ENCODE measurements at regions not wholly inside any gene's neighbourhood (a gene's known extent, or its start where the extent isn't known, plus 50 kb on each side); places are given as distances from the start of the nearest gene placed in this dataset.

DNA sequence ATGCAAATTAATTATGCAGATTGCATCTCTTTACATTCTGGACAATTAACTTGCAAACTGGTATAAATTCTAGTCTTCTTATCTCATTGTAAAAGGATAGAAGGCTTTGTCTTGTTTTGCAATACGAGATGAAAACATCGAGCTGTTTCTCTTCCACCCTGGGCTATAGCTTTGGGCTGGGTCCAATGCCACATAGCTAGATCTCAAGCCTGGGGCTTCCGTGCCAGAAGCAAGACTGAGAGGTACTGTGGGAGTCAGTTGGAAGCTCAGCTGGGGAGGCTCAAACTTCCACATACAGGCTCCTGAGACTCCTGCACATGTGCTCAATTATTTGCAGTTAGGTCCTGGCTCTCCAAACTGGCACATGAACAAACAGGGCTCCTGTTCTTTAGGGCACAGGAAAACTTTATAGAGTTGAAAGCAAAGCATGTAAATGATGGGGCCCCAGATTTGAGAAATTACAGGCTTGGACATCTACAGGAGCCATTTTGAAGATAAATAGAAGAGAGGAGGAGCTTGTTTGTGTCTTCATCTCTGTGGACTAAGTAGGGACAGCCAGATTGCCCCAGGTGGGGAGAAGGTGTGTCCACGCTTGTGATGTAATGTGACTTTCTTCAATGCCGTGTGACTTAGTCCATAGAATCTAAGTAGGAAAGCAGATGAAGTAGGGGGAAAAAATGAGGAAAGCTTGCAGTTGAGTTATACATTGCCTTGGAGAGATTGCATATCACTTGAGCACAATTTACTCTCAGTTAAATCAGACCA is 65.9 kb upstream of the SIPA1L2 start:
- TF ChIP-seq, protein P1, sequence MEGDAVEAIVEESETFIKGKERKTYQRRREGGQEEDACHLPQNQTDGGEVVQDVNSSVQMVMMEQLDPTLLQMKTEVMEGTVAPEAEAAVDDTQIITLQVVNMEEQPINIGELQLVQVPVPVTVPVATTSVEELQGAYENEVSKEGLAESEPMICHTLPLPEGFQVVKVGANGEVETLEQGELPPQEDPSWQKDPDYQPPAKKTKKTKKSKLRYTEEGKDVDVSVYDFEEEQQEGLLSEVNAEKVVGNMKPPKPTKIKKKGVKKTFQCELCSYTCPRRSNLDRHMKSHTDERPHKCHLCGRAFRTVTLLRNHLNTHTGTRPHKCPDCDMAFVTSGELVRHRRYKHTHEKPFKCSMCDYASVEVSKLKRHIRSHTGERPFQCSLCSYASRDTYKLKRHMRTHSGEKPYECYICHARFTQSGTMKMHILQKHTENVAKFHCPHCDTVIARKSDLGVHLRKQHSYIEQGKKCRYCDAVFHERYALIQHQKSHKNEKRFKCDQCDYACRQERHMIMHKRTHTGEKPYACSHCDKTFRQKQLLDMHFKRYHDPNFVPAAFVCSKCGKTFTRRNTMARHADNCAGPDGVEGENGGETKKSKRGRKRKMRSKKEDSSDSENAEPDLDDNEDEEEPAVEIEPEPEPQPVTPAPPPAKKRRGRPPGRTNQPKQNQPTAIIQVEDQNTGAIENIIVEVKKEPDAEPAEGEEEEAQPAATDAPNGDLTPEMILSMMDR (IDR thresholded peaks at IDR 0.05; ENCODE audit: control extremely low read depth in 1 of 3, insufficient read depth in 1 of 3, low read depth in 1 of 3, low read length in 3 of 3), result no peak
- TF ChIP-seq EP300 (IDR thresholded peaks at IDR 0.05; ENCODE audit: borderline replicate concordance in 1 of 2, low read depth in 2 of 2, low read length in 2 of 2) (no peak), FOSL1 (IDR thresholded peaks at IDR 0.05; ENCODE audit: insufficient read depth, low read depth, low read length) (no peak), RAD21 (IDR thresholded peaks at IDR 0.05 in 1 of 2, conservative IDR thresholded peaks at IDR 0.05 in 1 of 2; ENCODE audit: low read depth in 2 of 2, low read length in 2 of 2) (no peak)
- TF ChIP-seq, protein P2, sequence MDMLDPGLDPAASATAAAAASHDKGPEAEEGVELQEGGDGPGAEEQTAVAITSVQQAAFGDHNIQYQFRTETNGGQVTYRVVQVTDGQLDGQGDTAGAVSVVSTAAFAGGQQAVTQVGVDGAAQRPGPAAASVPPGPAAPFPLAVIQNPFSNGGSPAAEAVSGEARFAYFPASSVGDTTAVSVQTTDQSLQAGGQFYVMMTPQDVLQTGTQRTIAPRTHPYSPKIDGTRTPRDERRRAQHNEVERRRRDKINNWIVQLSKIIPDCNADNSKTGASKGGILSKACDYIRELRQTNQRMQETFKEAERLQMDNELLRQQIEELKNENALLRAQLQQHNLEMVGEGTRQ (IDR thresholded peaks at IDR 0.05; ENCODE audit: low read length), result no peak

All from H1 (cell line).